HG03095 (cell line): ENCODE measurements at regions not wholly inside any gene's neighbourhood (a gene's known extent, or its start where the extent isn't known, plus 50 kb on each side); places are given as distances from the start of the nearest gene placed in this dataset.

Experiments
- ATAC-seq: cut with Tn5 transposase; IDR thresholded peaks from one replicate; pipeline ENCODE4 v1.9.1; 2021; ENCODE audit warnings: moderate library complexity; ENCODE audit not compliant: unreplicated experiment

DNA sequence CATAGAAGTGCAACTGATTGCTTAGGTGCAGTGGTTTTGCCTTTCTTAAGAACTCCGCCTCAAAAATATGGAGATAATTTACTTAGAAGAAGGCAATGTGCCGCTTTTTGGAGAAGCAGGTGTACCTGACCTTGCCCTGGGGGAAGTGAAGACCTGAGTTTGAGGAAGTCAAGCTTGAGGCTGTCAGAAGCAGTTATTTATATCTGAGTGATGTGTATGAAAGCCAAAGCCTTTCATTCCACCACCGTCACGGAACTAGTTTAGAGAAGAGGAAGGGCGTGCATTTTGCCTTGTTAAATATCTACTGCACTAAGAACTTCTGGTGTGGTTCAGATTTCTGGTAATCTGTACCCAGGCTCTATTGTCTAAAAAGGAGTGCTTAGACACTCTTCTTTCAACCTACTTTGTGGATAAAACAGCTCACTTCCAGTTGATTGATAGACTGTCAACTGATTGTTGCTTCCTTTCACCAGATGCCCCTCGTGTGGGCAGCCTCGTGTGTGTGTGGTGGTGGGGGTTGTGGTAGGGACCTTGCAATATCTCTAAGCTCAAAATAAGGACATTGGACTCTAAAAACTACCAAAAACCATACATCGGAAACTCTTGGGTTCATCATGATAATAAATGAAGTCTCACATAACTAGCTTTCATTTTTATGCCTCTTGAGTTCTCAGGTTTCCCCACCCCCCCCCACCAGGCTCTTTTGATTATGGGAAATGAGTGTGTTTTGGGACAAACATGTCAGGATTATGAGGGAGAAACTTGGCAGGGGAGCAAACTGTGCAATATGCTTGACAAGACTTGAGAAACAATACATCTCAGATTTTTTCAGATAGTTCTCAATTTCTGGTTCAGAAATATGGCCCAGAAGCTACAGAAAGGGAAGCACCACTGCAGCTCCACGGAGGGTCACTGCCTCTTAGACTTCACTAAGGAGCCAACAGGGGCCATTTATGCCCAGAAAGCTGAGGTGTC, 78.6 kb downstream of the ARF6 start:
- peak; percentile 91 for ATAC-seq

DNA sequence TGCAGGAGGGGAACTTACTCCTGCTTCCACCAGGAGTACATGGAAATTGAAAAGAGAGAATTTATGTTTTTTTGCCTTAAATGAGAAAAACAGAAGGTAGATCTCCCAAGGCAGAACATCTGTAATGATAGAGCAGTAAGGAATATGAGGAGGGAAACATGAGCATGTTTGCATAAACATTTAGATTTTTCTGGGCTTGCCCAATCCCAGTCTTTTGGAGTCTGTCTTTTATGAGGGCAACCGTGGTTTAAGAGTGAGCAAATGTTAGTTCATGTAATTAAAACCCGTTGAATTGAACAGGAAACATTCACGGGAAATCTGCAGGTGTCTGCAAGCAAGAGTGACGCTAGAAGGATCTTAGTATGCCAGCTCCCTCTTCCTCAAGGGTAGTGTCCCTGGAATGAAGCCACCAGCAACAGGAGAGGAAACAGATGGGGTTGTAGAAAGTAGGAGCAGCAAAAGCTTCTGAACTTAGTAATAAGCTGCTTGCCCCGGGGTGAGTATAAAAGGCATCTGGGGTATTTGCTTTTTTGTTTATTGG, 79.3 kb downstream of the ARF6 start:
- ATAC-seq = no peak

DNA sequence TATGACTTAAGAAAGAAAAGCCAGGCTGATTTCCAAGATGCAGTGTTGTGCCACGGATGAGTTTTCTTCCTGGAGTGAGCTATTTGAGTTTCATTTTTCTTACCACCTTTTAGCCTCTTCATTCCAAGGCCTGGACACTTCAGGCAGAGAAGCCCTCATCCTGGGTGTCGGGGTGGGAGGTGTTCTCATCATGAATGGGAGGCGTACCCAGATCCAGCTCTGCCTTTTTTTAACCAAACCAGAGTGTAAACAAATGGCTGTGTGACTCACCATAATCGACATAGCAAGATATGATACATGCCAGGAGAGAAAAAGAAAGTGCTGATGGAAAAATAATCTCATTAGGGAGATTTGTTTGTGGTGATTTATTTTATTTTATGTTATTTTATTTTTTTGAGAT, 79.9 kb downstream of the ARF6 start:
- no peak for ATAC-seq

DNA sequence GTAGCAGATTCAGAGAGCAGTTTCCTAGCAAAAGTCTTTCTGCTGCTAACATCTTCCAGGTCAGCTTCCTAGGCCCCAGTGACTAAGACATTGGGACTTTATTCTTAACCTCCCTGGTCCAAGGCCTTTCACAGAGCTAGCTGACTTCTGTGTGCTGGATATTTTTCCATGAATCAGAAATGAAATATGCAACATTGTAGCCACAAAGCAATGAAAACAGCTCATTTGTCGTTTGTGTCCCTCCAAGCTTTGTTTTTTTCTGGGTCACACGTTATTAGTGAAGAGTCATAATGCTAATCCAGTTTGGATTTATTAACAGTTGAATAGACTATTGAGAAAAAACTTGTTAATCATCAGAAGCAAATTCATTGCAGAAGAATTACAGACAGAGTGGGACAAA, 82.4 kb downstream of the ARF6 start:
- ATAC-seq = no peak

DNA sequence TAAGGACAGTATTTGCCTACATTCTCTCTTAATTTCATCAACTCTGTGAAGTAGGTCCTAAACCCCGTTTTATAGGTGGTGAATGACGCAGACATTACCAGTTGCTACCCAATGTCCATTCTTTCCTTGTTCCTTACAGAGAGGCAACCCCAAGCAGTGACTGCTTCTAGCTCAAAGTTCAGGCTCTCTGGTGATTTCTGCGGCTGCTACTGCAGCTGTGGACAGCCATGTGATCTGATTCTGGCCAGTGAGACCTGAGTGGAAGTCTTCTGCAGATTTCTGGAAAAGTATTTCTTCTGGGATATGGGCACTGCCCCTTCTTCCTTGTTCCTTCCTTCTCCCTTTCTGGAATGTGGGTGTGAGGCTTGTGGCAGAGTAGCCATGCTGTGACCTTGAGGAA, 82.9 kb downstream of the ARF6 start:
- ATAC-seq = no peak

DNA sequence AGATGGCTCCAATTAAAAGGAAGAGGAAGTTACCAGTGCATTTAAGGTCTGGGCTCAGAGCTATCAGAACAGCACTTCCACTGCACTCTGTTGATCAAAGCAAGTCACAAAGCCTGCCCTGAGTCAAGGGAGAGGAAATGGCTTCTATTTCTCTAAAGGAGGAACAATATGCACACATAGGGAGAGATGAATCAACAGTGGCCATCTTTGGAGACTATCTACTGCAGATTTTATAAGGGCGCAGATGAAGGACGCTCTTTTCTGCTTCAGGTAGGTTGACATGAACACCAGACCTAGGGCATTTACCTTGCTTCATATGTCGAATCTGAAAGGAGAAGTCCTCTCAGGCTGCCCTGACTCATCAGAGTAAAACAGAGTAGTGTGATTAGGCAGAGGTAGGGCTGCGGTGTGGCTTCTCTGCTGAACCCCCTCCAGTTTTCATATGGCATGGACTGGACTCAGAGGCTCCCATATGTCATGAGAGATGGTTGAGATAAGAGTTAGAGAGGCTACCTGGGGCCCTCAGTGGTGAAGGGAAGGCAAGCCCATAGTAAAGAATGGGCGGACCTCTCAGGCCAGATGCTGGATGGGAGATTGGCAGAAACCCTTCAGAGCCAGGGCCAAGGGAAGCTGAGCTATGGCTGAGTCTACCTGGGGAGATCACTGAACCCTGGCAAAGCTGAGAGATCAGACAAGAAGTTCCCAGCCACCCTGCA, 84.4 kb downstream of the ARF6 start:
- ATAC-seq = peak; percentile 68

DNA sequence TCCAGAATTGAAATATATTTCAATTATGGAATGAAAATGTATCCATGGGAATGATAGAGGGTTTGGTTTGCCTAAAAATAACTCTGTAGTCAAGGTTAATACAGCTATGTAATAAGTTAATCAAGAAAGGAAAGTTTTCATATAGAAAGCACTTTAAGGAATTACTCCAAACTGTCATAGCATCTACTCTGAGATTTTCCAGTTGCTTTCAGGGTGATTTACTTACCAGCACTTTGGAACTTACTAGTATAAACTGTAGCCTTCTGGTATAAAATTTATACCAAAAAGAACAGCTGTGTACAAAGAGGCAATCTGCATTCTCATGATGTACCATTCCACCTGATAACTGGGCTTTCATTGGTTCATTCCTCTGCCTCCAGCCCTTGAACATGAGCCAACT, 87.1 kb downstream of the ARF6 start:
- ATAC-seq = no peak

DNA sequence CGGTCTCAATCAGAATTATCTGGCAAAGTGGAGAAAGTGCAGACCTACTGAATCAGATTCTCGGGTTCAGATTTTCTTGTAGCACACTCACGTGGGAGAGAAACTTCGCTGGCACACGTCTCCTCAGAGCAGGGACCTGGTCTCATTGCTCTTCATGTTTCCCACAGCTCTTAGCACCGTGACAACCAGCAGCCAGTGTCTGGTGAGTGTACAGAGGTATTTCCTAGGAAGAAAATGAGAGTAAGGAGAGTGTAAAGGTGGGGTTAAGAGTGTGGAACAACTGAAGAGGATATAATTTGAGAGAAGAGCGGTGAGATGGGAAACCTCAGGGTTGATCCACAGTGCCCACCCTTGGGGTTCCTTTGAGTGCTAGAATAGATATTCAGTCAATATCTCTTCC, 89.2 kb downstream of the ARF6 start:
- no peak for ATAC-seq

DNA sequence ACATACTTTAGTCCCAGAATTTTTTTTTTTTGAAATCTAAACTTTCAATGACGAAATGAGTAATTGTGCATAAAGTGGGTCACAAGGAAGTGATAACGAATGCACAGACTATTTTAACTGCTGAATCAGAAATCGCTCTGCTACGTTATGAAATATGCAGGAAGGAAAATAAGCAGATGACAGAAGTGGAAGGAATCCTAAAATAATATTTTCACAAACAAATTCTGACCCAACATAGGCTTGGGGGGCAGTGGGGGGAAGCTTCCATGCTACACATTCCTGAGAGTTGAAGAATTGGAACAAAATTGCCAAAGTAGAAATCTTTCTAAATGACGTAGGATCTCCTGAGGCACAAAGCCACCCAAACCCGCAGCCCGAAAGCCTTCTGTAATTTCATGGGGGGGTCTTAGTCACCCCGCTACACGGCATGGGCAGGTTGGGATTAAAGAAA, 89.6 kb downstream of the ARF6 start:
- no peak for ATAC-seq

DNA sequence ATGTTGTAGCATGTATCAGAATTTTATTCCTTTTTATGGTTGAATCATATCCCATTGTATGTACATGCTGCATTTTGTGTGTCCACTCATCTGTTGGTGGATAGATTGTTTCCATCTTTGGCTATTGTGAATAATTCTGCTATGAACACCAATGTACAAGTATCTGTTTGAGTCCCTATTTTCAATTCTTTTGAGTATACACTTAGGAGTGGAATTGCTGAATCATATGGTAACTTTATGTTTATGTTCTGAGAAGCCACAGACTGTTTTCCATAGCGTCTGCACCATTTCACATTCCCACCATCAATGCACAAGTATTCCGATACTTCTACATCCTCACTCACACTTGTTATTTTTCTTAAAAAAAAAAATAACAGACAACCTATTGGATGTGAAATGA, 91.5 kb downstream of the ARF6 start:
- no peak for ATAC-seq

DNA sequence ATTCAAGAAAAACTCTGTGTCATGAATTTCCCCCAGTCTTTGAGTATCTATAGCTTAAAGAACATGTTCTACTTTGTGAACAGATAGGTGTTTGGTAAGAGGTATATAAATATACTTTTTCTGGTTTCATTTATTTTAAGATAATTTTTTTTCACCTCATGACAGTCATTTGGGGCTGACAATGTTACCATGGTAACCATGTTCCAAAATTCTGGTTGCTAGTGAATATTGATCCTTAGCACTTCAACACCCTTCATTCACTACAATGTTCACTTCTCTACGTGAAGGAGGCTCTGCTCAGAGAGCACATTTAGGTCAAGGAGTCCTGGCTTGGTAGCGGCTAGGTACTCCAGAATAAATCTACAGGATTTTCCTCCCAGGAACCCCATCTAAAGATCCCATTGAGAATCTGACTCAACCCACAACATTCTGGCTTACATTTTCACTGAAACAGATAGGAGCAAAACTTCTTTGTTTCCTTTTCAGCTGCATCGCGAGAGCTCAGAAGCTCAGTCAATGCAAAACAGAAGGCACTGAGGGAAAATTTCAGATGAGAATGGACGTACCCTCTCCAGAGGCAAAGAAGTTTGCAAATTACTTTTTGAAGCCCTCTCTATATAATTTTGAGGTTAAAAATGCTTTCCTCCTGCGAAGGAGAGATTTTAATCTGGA, 93.6 kb downstream of the ARF6 start:
- no peak for ATAC-seq

DNA sequence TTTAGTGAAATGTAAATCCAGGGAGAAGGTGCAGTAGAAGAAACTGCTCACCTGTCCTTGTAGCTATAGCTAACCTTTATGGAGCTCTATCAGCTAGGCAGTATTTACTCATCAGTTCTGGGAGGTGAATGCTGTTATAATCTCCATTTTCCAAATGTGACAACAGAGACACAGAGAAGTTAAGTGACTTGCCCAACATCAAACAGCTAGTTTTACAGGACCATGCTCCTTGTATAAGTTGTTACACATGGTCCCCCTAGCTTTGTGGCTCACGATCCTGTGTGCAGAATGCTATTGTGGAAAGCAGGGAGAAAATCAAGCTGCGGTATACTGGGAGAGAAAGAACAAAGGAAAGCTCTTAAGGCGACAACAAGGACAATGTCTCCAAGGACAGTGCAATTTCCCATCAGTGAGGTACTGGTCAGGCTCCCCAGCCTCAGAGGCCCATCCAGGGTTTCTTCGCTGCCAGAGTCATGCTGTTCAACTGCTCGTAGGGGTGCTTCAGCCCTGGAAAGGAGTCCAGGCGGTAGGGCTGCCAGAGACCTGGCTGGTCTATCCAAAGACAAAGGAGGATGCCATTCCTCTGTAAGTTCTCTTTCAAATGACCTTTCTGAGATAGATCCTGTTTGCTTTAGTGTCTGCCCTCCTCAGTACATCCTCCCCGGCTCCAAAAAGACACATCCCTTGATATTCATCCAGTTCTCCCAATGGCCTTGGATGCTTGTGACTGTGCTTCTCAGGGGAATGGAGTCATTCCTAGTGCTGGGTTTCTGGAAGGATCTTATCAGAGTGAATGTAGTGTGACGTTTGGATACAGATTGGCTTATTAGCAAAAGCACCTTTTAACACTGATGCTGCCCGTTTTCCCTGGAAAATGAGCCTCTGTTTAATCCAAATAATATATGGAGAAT, 95.5 kb downstream of the ARF6 start:
- ATAC-seq = no peak

DNA sequence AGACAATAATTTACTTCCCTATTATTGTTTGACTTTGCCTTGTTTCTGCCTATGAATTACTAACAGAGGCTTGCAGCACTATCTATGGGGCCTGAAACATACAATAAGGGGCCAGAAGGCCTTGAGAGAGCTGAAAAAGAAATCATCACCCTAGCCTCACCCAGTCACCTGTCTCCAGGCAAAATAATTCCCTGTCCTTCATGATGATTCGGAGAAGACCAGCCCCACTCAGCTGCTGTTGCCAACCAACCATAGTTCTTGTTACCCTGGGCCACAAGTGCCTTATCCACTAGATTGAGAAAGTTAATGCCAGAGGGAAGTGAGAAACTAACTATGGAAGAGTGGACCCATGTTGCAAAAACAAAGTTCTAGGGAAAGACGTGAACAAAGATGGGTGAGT, 97.1 kb downstream of the ARF6 start:
- ATAC-seq = no peak

DNA sequence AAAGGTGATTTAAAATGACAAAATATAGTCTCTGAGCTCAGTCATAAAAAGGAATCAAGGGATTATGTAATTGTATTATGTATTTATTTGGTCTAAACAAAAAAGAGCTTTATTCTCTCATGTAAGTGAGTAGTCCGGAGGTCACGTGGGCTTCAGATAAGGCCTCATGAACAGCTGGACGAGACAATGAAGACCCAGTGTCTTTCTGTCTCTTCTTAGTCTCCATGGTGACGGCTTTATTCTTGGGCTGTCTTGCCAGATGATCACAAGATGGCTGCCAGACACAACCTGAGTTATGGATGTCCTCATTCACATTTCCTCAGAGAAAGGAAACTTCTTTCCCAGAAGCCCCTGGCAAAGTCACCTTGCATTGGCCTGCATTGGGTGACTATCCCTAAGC, 98.6 kb downstream of the ARF6 start:
- no peak for ATAC-seq

DNA sequence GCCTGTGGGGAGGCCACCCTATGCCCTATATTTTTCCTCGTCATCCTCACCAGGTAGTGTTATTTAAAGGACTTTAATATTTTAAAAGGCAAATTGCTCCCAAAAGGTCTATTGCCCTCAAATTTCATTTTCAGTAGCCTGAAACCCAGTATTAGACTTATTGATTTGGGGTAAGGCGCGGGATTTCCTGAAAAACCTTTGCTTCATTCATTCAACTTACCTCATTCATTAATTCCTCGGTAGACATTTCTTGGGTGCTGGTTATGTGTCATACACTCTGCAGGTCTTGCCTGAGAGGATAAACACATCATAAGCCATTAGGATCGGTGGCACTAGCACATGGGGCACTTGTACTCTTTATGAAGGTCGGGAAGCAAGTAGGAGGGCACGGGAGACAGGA, 99.2 kb downstream of the ARF6 start:
- no peak for ATAC-seq

DNA sequence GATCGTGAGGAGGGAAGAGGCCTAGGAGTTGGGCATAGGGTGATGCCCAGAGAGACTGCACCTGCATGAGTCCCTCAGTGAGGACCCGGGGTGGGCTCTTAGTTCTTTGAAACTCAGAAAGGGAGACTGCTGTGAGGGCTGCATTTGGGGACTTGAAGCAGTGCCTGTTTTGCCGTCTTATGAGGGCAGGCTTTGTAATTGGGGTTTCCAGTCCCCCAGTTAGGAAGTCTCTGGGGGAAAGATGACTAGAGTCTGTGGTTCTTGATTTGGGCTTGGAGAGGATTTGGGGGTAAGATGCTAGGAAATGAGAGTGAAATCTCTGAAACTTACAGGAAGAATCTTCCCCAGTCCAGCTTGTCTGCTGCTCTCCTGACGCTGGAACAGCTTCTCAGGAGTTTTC, 99.6 kb downstream of the ARF6 start:
- ATAC-seq = no peak

DNA sequence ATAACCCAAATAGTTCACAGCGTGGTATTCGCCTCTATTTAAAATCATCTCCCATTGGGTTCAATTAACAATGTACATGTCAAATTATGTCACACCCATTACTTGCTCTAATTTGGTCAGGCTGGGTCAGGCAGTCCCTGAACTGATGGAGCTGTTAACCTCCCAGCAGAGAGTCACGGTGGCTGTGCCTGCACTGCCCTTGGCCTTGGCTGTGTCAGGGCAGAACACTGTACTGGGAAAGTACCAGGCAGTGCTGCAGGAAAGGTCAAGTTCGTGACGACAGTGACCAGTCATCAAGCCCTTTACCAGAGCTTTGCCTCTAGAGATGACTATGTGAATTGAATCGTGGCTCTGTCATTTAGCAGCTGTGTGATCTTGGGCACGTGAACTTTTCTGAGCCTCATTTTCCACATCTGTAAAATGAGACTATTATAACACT, 100.0 kb downstream of the ARF6 start:
- peak; percentile 92 for ATAC-seq

DNA sequence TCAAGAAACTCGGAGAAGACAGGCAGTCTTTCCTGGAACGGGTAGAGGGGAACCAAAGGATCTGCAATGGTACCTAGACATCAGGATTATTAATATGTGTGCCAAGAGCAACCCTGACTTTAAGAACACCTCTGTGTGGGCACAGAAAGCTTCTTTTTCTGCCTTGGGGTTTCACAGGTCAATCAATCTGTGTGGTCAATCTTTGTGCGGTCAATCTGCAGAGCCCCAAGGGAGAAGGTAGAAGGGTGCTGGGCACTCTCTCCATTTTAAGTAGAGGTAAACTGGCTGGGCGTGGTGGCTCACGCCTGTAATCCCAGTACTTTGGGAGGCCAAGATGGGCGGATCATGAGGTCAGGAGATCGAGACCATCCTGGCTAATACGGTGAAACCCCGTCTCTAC, 100.7 kb downstream of the ARF6 start:
- ATAC-seq = no peak

DNA sequence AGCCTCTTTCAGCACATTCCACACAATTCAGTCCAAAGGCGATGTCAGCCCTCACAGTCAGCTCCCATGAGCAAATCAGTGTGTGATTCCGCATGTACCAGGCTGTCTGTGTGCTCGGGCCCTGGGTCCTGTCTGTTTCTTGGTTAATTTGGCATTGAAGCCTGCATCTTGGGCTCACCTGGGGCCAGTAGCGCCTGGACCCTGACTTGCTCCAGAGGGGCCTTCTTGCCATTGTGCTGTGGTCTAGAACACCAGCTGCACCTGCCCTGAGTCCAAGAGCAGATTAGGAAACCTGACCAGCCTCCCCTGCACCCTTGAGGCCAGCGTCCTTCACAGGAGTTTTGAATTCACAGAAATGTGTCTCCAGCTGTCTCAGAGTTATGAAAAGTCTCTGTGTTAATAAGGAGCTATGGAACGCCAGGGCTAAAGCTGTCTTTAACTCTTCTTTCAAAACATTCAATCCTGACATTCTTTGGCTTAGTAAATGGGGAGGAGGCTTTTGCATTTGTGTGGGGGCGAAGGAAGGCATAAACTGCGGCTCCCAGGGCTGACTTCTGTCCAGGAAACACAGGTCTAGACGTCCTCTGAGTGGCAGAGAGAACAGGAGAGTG, 102.2 kb downstream of the ARF6 start:
- no peak for ATAC-seq

DNA sequence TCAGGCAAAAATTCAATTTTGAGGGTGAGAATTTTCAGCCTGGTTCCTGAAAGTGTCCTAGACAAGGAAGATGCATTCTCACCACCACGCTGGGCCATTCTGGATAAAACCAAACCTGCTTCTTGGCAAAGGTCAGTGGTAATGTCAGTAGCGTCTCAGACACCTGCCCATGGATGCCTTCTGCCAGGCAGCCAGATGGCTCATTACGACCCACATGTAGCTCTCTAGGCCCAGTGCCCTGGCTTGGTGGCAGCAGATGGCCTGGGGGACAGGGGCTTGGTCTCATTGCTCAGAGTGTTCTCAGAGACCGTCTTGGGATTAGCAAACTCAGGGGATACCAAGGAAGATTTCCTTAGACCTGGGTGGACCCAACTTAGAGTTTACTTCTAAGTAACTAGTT, 105.1 kb downstream of the ARF6 start:
- ATAC-seq = no peak
